SU-DHL-6 (cell line): ENCODE measurements at regions not wholly inside any gene's neighbourhood (a gene's known extent, or its start where the extent isn't known, plus 50 kb on each side); places are given as distances from the start of the nearest gene placed in this dataset.

ENCODE experiments used
- H2AFZ ChIP-seq: fragments of 200-600 bp; sonication (generic); 2 replicates; pipeline ENCODE4 v1.6.1; 2014; ENCODE audit warnings: low read depth, mild to moderate bottlenecking, moderate library complexity, mixed read lengths, antibody characterized with exemption, low read length; ENCODE audit not compliant: severe bottlenecking
- H3F3A ChIP-seq: fragments of 200-600 bp; shearing (Covaris generic); 2 replicates; pipeline ENCODE4 v1.6.0; 2016; ENCODE audit warnings: antibody characterized with exemption, mild to moderate bottlenecking; ENCODE audit not compliant: insufficient read depth
- H3K27ac ChIP-seq: fragments of 200-600 bp; sonication (generic); 2 replicates; pipeline ENCODE4 v1.5.1; 2016; ENCODE audit warnings: low read depth, mild to moderate bottlenecking, low read length, moderate library complexity, mixed read lengths
- H3K27me3 ChIP-seq: fragments of 200-600 bp; sonication (generic), shearing (Covaris generic); 2 replicates; pipeline ENCODE4 v1.6.0; 2014; ENCODE audit warnings: mild to moderate bottlenecking, low read length
- H3K36me3 ChIP-seq: fragments of 200-600 bp; sonication (generic); 2 replicates; pipeline ENCODE4 v1.6.1; 2014; ENCODE audit warnings: mild to moderate bottlenecking, low read length, mixed read lengths
- H3K4me2 ChIP-seq: fragments of 300-600, 200-600 bp; shearing (Covaris generic), sonication (generic); 2 replicates; pipeline ENCODE4 v1.6.0; 2014; ENCODE audit warnings: low read length, low read depth, mild to moderate bottlenecking; ENCODE audit not compliant: poor library complexity, severe bottlenecking
- H3K4me3 ChIP-seq: fragments of 200-600 bp; sonication (generic); 2 replicates; pipeline ENCODE4 v1.5.1; 2014; ENCODE audit warnings: antibody characterized with exemption, low read length, mild to moderate bottlenecking, mixed read lengths; ENCODE audit not compliant: insufficient read depth, poor library complexity, severe bottlenecking
- H3K79me2 ChIP-seq: fragments of 200-600 bp; sonication (generic); 2 replicates; pipeline ENCODE4 v1.6.1; 2014; ENCODE audit warnings: mild to moderate bottlenecking, low read length, moderate library complexity; ENCODE audit not compliant: insufficient read depth
- H3K9ac ChIP-seq: fragments of 200-600 bp; sonication (generic); 2 replicates; pipeline ENCODE4 v1.7.0; 2014; ENCODE audit warnings: mild to moderate bottlenecking, low read length
- H3K9me2 ChIP-seq: fragments of 200-600 bp; sonication (generic); replicated peaks from 2 replicates; pipeline ENCODE4 v1.6.1; 2014; ENCODE audit warnings: low read length; ENCODE audit not compliant: insufficient read depth
- H3K9me3 ChIP-seq: fragments of 200-600 bp; sonication (generic); 2 replicates; pipeline ENCODE4 v1.6.1; 2014; ENCODE audit warnings: low read length, mixed read lengths; ENCODE audit not compliant: insufficient read depth
- H4K20me1 ChIP-seq: fragments of 200-600 bp; sonication (generic); 2 replicates; pipeline ENCODE4 v1.6.1; 2014; ENCODE audit warnings: low read depth, mild to moderate bottlenecking, antibody characterized with exemption, low read length, moderate library complexity, mixed read lengths
- EZH2phosphoT487 ChIP-seq: fragments of 200-600 bp; sonication (generic), shearing (Covaris generic); conservative IDR thresholded peaks from 2 replicates; pipeline ENCODE4 v1.6.1; 2018; ENCODE audit warnings: mild to moderate bottlenecking, antibody characterized with exemption, low read length, moderate library complexity, mixed read lengths
- TF ChIP-seq, protein P1 (sequence below): fragments of 200-600 bp; sonication (generic); IDR thresholded peaks from one replicate; pipeline ENCODE4 v1.5.1; 2017; ENCODE audit warnings: antibody characterized with exemption, mild to moderate bottlenecking, low read length, moderate library complexity; ENCODE audit not compliant: insufficient read depth, poor library complexity, severe bottlenecking

DNA sequence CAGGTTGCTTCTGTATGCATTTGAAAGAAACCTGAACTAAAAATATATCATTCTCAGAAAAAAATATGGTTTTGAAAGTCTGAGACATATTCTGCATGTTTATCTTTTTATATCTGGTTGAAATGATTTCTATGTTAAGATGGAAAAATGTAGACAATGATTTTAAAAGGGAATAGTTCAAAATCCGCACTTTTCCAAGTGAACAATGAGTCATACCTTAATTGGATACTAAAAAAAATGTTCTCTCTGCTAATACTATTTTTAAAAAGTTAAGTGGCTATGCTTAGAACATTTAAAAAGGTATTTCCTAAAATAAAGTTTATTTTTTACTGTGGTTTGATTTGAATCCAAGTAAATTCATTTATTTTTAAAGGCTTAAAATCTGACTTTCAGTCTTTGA is 801.4 kb downstream of the SLITRK6 start:
- Histone ChIP-seq H3K4me3 (no peak overlapping the region), H4K20me1 (no peaks in the 10 kb centered on the region), H2AFZ (no peak overlapping the region), H3K27ac (no peak overlapping the region), H3K36me3 (no peaks in the 10 kb centered on the region), H3K9ac (no peak overlapping the region), H3K9me2 (no peaks in the 10 kb centered on the region), H3K79me2 (no peaks in the 10 kb centered on the region), H3F3A (no peaks in the 10 kb centered on the region), H3K9me3 (no peaks in the 10 kb centered on the region), H3K4me2 (no peak overlapping the region), H3K27me3 (no peaks in the 10 kb centered on the region)
- TF ChIP-seq, protein P1, sequence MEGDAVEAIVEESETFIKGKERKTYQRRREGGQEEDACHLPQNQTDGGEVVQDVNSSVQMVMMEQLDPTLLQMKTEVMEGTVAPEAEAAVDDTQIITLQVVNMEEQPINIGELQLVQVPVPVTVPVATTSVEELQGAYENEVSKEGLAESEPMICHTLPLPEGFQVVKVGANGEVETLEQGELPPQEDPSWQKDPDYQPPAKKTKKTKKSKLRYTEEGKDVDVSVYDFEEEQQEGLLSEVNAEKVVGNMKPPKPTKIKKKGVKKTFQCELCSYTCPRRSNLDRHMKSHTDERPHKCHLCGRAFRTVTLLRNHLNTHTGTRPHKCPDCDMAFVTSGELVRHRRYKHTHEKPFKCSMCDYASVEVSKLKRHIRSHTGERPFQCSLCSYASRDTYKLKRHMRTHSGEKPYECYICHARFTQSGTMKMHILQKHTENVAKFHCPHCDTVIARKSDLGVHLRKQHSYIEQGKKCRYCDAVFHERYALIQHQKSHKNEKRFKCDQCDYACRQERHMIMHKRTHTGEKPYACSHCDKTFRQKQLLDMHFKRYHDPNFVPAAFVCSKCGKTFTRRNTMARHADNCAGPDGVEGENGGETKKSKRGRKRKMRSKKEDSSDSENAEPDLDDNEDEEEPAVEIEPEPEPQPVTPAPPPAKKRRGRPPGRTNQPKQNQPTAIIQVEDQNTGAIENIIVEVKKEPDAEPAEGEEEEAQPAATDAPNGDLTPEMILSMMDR = no peak
- TF ChIP-seq EZH2phosphoT487 = no peak

DNA sequence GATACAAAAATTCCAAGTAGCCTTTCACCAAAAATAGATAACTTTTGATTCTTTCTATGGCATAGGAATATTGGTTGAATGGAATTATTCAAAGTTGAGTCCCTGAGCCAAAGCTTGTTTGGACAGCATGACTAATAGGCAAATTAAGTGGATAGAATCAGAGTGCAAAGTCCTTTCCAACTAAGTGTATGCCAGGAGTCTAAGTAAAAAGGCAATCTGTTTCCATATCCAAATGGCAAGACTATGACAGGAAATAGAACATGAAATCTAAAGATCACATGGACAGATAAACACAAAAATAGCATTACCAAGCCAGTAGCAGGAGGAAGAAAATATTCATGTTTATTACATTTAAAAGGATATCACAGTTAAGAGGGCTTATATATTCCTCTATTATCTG is 804.6 kb downstream of the SLITRK6 start:
- Histone ChIP-seq H3K9ac (no peak overlapping the region), H3K4me3 (no peak overlapping the region), H3K27me3 (no peaks in the 10 kb centered on the region), H3K79me2 (no peaks in the 10 kb centered on the region), H4K20me1 (no peaks in the 10 kb centered on the region), H3K4me2 (no peak overlapping the region), H3K9me2 (no peaks in the 10 kb centered on the region), H3F3A (no peaks in the 10 kb centered on the region), H3K36me3 (no peaks in the 10 kb centered on the region), H2AFZ (no peak overlapping the region), H3K9me3 (no peaks in the 10 kb centered on the region), H3K27ac (no peak overlapping the region)
- TF ChIP-seq, protein P1 = no peak
- TF ChIP-seq EZH2phosphoT487 = no peak

- H3K9me2 ChIP-seq = no peaks in the 10 kb centered on the region
- no peak overlapping the region for H3K4me3 ChIP-seq
- no peak overlapping the region for H2AFZ ChIP-seq
- H3K4me2 ChIP-seq = no peak overlapping the region
- TF ChIP-seq, protein P1 = no peak
- no peak for TF ChIP-seq EZH2phosphoT487
- H3K9ac ChIP-seq = no peak overlapping the region
- no peaks in the 10 kb centered on the region for H3K79me2 ChIP-seq
- H3K9me3 ChIP-seq = no peaks in the 10 kb centered on the region
- no peaks in the 10 kb centered on the region for H3F3A ChIP-seq
- no peak overlapping the region for H3K27ac ChIP-seq
- H3K27me3 ChIP-seq = no peaks in the 10 kb centered on the region
- H3K36me3 ChIP-seq = no peaks in the 10 kb centered on the region
- no peaks in the 10 kb centered on the region for H4K20me1 ChIP-seq
Observed at GRCh38 chr13:84985860-84986259, 813.4 kb downstream of the SLITRK6 start.

DNA sequence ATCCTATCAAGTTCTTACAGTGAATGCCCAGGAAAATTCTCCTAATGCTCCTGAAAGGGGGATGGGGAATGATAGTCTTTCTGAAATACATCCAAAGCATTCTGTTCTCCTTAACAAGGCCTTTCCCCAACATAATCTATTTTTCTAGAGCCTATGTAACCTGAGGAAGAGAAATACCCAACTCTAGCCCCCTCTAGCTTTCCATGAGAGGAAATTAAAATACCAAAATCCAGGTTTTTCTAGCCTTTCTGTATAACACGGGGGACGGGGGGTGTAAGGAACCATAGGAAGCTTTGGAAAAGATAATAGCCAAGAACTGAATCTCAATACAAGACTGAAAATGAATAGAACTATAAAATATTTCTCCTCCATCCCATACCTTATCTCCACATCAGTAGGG is 815.9 kb downstream of the SLITRK6 start:
- Histone ChIP-seq H4K20me1 (no peaks in the 10 kb centered on the region), H3K9ac (no peak overlapping the region), H3K4me3 (no peak overlapping the region), H3K79me2 (no peaks in the 10 kb centered on the region), H3K36me3 (no peaks in the 10 kb centered on the region), H3K4me2 (no peak overlapping the region), H3K27me3 (no peaks in the 10 kb centered on the region), H3K27ac (no peak overlapping the region), H3K9me2 (no peaks in the 10 kb centered on the region), H3F3A (no peaks in the 10 kb centered on the region), H3K9me3 (no peaks in the 10 kb centered on the region), H2AFZ (no peak overlapping the region)
- TF ChIP-seq, protein P1 = no peak
- no peak for TF ChIP-seq EZH2phosphoT487
